ENCODE measurements at regions not wholly inside any gene's neighbourhood (a gene's known extent, or its start where the extent isn't known, plus 50 kb on each side); places are given as distances from the start of the nearest gene placed in this dataset.

GRCh38 chrX:116757491-116757890 is 294.7 kb upstream of the CT83 start:
- intact Hi-C loops (cut with micrococcal nuclease; ENCODE audit: unreplicated experiment), result no loop called here

GRCh38 chrX:116756958-116757357 is 294.2 kb upstream of the CT83 start:
- Histone ChIP-seq H3K4me2 (no peak overlapping the region), H3K79me2 (ENCODE audit: low read depth) (no peaks in the 10 kb centered on the region), H3K36me3 (ENCODE audit: low read depth) (no peaks in the 10 kb centered on the region), H3K9me2 (ENCODE audit: insufficient read depth) (peaks cover 3% of the 10 kb centered on the region; the same call in 1 of the 2 replicates), H3K27ac (no peak overlapping the region), H3K4me1 (replicated peaks; ENCODE audit: insufficient read depth) (no peaks in the 10 kb centered on the region), H4K20me1 (ENCODE audit: insufficient read depth) (no peaks in the 10 kb centered on the region), H3K4me3 (no peak overlapping the region), H3K9me3 (ENCODE audit: insufficient read depth, low read depth) (no peaks in the 10 kb centered on the region), H3K27me3 (ENCODE audit: insufficient read depth, low read depth) (no peaks in the 10 kb centered on the region), H3F3A (ENCODE audit: insufficient read depth, low read depth) (no peaks in the 10 kb centered on the region), H2AFZ (no peak overlapping the region)
- ChIA-PET CTCF (no interaction called here), POLR2A (ENCODE audit: unreplicated experiment) (no interaction called here)
- intact Hi-C loops (cut with micrococcal nuclease; ENCODE audit: unreplicated experiment), result no loop called here
- DNase-seq, result no peak
- BruUV-seq (replicated peaks), result no TSS peak
- no peak for TF ChIP-seq EZH2 (IDR thresholded peaks at IDR 0.05; ENCODE audit: low read depth)
- TF ChIP-seq CTCF (conservative IDR thresholded peaks at IDR 0.05), result no peak

More at GRCh38 chrX:116757491-116757890, 294.7 kb upstream of the CT83 start:
- no peak overlapping the region for H3K4me3 ChIP-seq
- TF ChIP-seq EZH2 (IDR thresholded peaks at IDR 0.05; ENCODE audit: low read depth), result no peak
- no peak for TF ChIP-seq CTCF (conservative IDR thresholded peaks at IDR 0.05)
- H3K27me3 ChIP-seq (ENCODE audit: insufficient read depth, low read depth), result no peaks in the 10 kb centered on the region
- H3K27ac ChIP-seq, result no peak overlapping the region
- H2AFZ ChIP-seq, result no peak overlapping the region
- H3K9me2 ChIP-seq (ENCODE audit: insufficient read depth), result peaks cover 3% of the 10 kb centered on the region; the same call in 1 of the 2 replicates
- H3K4me2 ChIP-seq, result no peak overlapping the region
- H3K36me3 ChIP-seq (ENCODE audit: low read depth), result no peaks in the 10 kb centered on the region
- POLR2A ChIA-PET (ENCODE audit: unreplicated experiment), result no interaction called here
- H3K79me2 ChIP-seq (ENCODE audit: low read depth), result no peaks in the 10 kb centered on the region
- no peak for DNase-seq
- no peaks in the 10 kb centered on the region for H4K20me1 ChIP-seq (ENCODE audit: insufficient read depth)
- CTCF ChIA-PET, result no interaction called here
- no TSS peak for BruUV-seq (replicated peaks)
- H3K4me1 ChIP-seq (replicated peaks; ENCODE audit: insufficient read depth), result no peaks in the 10 kb centered on the region
- no peaks in the 10 kb centered on the region for H3K9me3 ChIP-seq (ENCODE audit: insufficient read depth, low read depth)
- no peaks in the 10 kb centered on the region for H3F3A ChIP-seq (ENCODE audit: insufficient read depth, low read depth)

GRCh38 chrX:116749943-116750342 is 287.2 kb upstream of the CT83 start:
- no peak overlapping the region; the same call in 1 of the 2 replicates for H3K4me2 ChIP-seq
- POLR2A ChIA-PET (ENCODE audit: unreplicated experiment), result no interaction called here
- H3K27me3 ChIP-seq (ENCODE audit: insufficient read depth, low read depth), result no peaks in the 10 kb centered on the region
- H3K79me2 ChIP-seq (ENCODE audit: low read depth), result no peaks in the 10 kb centered on the region
- H3F3A ChIP-seq (ENCODE audit: insufficient read depth, low read depth), result no peaks in the 10 kb centered on the region
- CTCF ChIA-PET, result no interaction called here
- TF ChIP-seq EZH2 (IDR thresholded peaks at IDR 0.05; ENCODE audit: low read depth) (no peak), CTCF (conservative IDR thresholded peaks at IDR 0.05) (no peak)
- H3K4me3 ChIP-seq, result no peak overlapping the region
- peaks cover 3% of the 10 kb centered on the region; the same call in 1 of the 2 replicates for H3K9me2 ChIP-seq (ENCODE audit: insufficient read depth)
- H3K4me1 ChIP-seq (replicated peaks; ENCODE audit: insufficient read depth), result no peaks in the 10 kb centered on the region
- H4K20me1 ChIP-seq (ENCODE audit: insufficient read depth), result no peaks in the 10 kb centered on the region
- peak; percentile 37 to 38 for DNase-seq
- intact Hi-C loops (cut with micrococcal nuclease; ENCODE audit: unreplicated experiment), result no loop called here
- H3K27ac ChIP-seq, result no peak overlapping the region
- H3K36me3 ChIP-seq (ENCODE audit: low read depth), result no peaks in the 10 kb centered on the region
- BruUV-seq (replicated peaks), result no TSS peak
- H3K9me3 ChIP-seq (ENCODE audit: insufficient read depth, low read depth), result no peaks in the 10 kb centered on the region
- no peak overlapping the region for H2AFZ ChIP-seq
